HG03139 (cell line): ENCODE measurements at regions not wholly inside any gene's neighbourhood (a gene's known extent, or its start where the extent isn't known, plus 50 kb on each side); places are given as distances from the start of the nearest gene placed in this dataset.
"Not testable (repeated sequence)": the region's sequence is repeated elsewhere in the genome, so short reads cannot be mapped to it uniquely, and the experiment has no call there.

ENCODE experiments used
- ATAC-seq: cut with Tn5 transposase; IDR thresholded peaks from one replicate; pipeline ENCODE4 v1.9.1; 2021; ENCODE audit not compliant: unreplicated experiment

DNA sequence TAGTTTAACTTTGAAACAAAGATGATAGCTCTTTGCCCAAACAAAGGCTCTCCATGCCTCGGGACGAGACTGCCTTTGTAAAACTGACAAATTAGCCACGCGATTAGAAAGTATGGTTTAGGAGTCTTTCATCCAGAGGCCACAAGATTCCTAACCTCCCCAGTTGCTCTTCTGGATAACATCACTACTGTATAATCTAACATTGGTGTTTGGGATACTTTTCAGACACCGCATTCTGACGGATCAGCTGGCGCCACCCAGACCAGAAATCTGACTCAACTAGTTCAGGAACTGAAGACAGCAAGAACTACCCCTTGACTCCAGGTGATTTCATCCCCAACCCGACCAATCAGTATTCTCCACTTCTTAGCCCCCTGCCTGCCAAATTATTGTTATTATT is 98.1 kb upstream of the TEX13D start:
- no peak for ATAC-seq

DNA sequence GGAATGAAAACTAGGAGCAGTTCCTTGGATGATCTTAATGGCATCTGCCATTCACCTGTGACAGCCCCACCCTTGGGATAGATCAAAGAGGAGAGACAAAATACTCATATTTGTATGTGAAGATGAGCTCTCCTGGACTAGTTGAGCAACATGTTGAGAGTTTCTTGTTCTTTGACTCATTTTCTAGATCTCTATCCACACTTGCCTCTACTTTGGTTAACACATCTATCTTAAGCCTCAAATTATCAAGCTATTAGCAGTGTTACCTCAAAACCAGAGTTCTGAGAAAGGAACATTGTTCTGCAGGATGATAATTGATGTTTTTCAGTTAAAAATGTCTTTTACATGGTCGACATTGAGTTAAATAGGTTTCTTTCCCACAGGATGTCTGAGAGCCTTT is 94.2 kb upstream of the TEX13D start:
- no peak for ATAC-seq

DNA sequence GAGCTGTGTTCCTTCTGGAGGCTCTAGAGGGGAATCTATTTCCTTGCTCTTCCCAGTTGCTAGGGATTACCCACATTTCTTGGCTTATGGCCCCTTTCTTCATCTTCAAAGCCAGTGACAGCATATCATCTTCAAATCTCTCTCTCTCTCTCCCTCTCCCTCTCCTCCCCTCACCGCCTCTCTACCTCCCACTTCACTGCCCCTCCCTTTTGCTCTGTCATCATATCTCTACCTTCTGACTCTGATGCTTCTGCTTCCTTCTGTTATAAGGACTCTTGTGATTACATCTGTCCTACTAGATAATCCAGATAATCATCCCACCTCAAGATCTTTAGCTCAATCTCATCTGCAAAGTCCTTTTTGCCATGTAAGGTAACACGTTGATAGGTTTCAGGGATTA is 93.1 kb upstream of the TEX13D start:
- ATAC-seq = no peak

DNA sequence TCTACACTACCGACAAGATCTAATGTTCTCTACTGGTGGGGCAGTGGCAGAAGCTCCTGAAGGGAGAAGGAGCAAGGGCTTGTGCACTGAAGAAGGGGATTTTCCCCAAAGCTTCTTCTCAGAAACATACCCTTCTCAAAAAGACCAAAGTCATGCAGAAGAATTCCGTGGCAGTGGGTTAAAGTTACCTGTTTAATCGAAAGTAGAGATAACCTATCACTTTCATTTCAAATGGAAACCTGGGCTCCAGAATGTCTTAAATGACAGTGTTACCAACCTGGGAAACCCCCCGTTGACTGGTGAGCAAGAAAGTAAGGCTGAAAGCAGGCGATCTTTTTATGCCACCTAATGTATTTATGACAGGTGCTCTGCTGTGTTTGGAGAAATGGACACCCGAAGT is 92.5 kb upstream of the TEX13D start:
- ATAC-seq = peak; percentile 77

DNA sequence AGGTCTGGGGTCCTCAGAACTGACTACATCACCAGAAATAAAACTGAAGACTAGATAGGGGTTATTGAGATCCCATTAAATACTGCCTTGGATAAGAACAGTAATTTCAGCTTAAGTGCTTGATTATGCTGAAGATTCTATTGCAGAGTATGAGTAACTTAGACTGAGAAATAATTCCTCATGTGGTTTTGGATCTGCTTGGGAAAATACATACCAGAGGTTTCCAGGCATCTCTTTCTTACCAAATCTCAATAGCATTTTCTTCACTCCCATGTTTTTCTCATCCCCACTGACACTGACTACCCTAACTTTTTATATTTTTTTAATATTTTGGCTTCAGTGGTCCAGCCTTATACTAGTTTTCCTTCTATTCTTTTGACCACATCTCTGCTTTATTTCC is 92.0 kb upstream of the TEX13D start:
- no peak for ATAC-seq

DNA sequence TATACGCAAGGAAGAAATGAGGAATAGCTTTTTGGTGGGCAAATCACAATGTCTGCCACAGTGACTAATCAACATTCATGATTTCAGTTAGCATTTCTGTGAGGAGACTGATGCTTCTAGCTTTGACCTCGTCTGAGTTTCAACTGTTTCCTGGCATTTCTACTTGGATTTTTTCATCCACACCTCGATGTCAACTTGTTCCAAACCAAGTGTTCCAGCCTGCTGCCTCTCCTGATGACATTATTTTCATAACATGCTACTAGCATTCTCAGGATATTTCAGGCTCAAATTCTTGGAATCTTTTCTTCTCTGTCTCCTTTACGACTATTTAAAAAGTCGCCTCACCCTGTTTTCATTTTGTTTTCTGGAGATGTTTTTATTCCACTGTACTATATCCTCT is 90.3 kb upstream of the TEX13D start:
- ATAC-seq = no peak

DNA sequence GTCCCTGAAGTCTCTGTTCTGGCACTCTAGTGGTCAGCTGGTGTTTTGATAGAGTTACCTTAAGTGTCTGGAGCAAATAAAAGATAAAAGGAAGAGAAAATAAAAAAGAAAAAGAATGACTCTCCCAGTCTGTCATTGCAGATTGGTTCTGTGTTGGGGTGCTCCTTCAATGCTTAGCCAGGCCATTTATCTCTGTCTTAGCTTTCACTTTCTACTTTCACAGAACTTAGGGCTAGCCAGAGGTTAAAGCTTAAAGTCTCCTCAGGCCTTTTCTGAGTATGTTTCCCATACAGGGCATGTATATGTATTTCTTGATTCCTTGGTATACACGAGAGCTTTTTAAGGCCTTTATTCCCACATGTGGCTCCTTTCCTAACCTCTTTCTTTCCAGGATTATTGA is 83.1 kb upstream of the TEX13D start:
- no peak for ATAC-seq

DNA sequence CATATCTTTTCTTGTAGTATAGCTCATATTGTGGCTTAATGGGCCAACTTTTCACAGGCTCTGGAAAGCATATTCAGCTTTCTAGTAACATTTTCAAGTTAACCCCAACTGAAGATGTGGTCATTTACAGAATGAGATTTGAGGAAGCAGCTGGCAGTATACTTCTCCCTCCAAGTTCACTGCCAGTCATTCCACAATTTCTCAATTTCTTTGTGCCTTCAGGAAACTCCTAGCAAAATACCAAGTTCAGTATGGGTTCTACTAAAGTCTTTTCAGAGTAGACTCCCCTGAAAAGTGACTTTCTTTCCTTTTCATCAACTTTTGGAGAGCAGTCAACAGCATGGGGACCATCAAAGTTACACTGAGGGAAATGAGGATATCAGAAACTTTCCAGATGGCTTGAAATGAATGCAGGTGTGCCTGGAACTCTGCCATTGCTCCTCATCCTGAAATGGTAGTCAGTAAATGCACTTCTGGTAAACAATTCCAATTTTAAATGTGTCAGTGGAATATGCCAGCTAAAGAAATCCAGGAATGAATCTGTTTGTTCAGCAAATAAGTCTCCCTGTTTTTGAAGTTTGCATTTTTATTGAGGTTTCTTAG is 81.5 kb upstream of the TEX13D start:
- ATAC-seq = no peak

DNA sequence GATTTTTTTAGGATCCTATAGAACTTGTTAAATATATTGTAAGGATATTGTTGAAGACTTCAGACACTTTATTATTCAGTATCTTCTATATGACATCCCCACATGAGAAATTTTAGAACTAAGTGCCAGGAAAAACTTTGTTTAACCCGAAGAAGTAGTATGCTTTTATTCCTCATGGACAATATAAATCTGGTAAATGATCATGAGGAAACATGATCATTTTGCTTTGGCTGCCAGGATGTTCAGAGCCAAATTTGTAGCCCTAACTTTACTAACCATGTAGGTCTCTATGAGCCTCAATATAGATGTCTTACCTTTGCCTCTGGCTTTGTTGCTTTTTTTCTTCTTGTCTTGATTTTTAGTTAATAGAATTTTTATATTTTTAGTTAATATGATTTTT is 77.8 kb upstream of the TEX13D start:
- ATAC-seq = no peak

DNA sequence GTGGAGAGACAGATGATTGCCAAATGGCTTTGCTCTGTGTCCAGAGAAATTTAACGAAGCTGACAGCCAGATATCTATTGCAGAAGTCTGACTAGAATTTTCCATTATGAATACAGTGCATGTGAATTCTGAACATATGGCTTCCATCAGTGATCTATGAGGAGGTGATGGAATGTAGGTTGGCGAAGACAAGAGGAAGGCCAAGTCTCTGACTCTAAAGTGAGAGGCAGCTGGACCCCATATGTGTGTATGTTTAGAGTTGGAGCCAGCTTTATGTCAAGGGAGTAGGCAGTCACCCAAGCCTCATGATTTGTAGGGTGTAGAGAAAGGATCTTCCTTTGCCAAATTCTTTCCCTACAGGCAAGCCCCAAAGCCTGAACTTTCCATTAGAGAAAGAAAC is 76.2 kb upstream of the TEX13D start:
- no peak for ATAC-seq

DNA sequence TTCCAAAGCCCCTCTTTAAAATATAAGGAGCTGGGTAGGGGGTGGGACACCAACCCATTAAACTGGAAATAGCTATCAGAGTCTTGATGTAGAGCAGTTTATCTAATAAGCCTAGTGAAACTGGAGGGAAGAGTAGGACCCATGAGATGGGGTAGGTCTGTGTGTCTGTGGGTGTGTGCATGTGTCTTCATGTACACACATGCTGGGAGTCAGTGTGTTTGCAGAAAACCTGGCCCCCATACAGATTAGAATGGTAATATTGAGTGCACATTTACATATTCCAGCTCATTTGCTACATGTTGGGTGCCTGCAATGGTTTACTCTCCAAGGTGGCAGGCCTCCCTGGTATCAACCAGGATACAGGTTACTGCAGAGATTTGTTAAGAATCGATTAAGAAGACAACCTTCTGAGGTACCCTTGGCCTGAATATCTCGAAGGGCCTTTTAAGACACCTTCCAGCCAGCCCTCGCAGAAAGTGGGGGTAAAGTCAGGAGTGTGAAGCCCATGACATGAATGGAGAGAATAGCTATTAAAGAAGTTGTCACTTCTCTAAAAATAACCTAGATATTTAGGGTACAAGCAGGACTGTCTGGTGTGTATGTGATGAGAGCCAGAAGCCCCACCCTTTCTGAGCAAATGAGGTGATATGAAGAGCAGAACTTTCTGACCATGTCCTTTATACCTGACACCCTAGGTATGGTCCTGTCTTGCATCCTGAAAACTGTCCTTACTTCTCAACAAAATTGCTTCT is 75.7 kb upstream of the TEX13D start:
- ATAC-seq = no peak

DNA sequence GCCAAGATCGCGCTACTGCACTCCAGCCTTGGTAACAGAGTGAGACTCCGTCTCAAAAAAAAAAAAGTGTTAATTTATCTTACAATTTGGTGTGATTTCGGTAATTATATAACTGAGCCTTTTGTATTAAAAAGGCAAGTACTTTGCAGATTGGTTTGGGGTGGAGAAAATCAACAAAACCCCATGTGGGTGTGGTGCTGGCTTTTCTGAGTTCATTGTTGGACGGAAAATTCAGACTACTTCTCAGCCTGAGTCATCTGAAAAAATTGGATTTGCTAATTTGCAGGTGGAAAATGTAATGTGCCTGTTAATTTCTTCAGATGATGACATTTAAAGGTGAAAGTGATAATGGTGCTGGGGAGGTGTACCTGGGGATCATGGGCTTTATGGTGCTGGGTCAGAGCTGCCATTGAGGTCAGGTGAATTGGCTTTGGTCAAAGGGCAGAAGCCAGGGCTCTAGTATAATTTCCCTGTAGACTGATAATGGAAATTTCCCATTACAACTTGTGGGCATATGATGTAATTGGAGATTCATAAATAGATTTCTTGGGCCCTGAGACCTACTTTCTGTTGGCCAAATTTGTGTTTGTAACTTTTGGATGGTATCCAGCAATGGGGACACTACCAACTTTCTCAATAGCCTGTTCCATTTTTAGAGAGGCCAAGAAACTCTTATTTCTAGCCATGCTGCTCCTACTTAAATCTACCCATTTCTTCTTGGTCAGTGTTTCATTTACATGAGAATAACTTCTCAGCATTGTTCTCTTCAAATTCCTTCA is 74.3 kb upstream of the TEX13D start:
- no peak for ATAC-seq

DNA sequence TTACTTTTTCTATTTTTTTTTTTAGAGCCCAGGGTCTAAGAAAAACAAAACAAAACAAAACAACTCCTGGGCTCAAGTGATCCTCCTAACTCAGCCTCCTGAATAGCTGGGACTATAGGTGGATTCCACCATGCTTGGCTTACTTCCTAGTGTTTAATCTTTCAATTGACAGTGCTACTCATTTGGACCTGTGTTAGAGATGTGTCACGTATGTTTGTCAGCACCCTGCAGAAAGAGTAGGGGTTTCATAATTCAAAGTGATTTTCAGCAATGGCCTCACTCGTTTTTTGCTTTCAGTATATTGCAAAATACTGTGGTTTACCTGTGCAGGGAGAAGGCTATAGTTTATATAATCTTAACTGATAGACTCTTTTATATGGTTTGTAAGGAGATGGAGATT is 71.6 kb upstream of the TEX13D start:
- no peak for ATAC-seq

DNA sequence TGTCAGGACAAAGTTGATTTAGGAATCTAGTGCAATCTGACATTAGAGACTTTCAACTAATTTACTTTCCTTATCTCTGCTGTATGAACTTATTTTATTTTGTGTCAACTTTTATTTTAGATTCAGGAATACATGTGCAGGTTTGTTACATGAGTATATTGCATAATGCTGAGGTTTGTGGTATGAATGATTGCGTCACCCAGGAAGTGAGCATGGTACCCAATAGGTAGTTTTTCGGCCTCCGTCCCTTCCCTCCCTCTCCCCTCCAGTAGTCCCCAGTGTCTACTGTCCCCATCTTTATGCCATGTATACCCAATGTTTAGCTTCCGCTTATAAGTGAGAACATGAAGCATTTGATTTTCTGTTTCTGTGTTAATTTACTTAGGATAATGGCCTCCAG is 68.7 kb upstream of the TEX13D start:
- ATAC-seq = no peak

DNA sequence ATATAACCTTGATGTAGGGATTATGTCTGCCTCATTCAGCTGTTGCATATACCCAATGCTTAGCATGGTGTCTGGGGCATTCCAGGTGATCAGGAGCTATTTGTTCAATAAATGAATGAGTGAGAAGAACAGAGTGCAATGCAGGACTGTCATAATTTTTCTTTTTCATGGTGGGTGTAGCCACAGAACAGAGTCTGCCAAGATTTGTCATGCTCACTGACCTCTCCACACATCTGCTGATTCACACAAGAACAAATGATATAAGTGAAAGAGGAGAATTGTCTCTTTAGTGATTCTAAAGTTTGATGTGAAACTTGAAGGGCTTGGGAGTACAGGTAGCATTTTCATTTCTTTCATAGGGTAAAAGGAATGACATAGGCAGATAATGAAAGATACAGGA is 64.4 kb upstream of the TEX13D start:
- no peak for ATAC-seq

DNA sequence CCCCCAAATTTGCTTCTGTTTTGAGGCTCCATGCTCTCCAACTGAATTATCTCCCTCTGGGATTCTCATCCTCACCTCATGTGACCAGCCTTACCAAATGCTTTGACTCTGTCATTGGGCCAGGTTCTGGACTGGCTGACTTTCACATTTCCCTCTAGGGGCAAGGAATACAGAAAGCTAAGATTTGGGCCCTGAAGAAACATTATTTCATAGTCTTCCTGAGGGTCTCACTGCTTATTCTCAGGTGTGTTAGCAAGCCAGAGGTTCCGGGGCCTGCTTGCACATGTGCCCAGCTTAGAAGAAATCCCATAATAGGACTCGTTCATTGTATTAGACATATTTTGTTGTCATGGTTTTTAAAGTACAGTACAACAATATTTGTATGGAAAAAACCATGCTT is 62.6 kb upstream of the TEX13D start:
- ATAC-seq = no peak

DNA sequence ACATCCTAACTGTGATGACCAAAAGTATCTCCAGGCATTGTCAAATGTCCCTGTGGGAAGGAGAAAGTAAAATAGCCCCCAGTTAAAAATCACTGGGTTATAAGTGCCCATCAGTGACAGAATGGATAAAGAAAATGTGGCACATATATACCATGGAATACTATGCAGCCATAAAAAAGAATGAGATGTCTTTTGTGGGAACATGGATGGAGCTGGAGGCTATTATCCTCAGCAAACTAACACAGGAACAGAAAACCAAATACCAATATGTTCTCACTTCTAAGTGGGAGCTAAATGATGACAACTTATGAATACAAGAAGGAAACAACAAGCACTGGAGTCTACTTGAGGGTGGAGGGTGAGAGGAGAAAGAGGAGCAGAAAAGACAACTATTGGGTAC is 60.9 kb upstream of the TEX13D start:
- ATAC-seq = not testable (repeated sequence)

DNA sequence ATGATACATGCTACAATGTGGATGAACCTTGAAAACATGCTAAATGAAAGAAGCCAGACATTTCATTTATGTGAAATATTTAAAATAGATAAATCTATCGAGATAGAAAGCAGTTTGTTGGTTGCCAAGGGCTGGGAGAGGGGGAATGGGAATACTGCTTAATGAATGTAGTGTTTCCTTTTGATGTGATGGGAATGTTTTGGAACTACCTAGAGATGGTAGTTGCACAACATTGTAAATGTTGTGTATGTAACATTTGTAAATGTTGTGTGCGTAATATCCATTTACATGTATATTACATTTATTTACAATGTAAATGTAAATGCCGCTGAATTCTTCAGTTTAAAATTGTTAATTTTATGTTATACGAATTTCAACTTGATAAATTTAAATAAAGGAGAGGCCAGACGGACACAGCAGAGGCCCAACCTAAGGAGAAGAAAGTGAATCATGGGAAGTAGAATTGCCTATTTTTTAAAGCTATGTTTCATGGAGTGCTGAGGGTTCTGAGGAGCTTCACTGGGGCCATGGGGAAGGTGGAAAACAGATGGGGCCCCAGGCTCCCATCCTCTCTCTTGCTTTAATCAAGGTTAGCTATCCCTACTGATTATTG is 60.0 kb upstream of the TEX13D start:
- no peak for ATAC-seq

DNA sequence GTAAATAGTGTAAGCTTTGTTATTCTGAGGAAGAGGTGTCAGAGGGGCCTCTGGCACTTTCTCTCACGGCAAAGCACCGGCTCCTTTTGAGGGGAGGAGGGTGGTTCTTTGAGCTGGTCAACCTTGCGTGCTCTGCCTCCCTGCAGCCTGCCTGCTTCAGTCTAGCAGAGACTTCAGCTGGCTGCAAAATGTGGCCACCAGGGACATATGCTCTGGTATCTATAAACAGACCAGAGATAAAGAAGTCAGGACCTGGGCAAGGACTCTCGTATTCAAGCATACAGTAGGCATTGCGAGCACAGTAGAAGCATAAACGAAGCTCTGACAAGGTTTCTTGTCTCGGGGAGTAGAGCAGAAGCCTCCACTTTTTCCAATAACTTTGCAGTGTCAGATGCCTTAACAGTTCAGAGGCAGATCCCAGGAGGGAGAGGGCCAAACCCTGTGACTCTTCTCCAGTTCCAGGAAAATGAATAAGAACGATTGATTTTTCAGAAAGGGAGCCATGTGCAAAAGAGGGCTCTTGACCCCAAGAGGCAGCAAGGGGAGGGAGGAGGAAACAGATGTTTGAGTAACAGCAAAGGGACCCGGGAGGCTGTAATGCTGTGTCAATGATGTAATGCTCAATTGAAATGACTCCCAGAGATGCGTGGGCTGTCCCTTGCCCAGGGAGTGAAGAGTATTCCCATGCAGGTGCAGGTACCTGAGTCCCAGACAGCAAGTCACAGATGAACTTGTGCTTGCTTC is 57.9 kb upstream of the TEX13D start:
- no peak for ATAC-seq

DNA sequence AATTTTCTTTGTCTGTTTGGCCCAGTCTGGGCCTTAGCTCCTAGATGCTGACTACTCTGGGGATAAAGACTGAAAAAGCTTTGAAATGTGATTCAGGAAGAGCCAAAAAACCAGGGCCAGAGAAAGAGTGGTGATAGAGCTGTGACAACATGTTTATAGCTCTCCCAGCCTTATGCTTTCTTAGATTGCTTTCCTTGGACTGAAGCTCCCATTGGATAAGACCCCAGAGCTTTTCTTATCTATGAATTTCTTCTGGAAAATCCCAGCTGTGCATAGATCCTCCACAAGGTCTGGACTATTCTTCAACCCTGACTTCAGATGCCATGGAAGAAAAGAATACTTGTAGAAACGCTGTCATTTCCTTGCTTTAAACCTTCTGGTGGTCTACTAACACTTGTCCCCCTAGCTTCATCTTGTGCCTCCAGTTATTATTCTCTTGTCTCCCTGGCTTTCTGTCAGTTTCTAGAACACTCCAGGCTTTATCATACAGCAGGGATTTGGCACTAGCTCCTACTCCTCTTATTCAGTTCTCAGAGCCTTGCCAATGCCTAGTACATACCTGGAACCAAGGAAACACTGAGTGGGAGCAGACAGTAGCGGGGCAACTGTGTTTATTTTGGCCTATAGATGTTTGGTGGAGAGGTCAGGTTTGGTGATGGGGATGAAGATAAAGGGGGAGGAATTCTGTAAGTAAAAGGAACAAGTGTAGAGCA is 57.1 kb upstream of the TEX13D start:
- ATAC-seq = no peak
